ENCODE measurements at regions not wholly inside any gene's neighbourhood (a gene's known extent, or its start where the extent isn't known, plus 50 kb on each side); places are given as distances from the start of the nearest gene placed in this dataset.

DNA sequence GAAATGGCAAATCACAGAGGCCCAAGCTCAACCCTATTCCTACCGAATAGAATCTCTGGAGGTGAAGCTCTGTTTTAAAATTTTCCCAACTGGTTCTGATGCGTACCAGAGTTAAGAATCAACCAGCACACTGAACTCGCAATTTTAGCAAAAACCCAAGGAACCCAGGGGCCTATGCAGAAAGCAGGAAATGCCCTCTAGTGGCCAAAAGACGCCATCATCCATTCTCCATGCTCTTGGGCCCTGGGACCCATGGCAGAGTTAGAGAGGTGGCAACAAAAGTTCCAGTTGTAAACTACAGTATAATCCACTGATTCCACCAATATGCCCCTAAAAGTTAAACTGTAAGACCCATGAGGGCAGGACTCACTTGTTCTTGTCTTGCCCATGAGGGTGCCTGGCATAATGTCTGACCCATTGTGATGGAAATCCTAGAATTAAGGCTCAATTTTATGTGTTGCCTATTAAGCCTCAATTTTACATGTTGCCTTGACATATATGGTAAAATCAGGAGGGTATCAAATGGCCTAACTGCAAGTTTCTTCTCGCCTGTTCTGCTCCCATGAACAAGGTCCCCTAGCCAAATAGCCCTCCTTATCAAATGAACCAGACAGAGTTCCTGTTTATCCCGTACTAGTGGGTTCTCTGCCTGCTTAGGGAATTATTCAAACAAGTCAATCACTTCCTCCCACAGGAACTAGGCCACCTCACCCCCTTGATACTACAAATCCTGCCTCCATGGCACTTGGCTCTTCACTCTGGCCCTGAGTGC, 137.5 kb upstream of the CPM start (continued):
- no peak for TF ChIP-seq POLR2AphosphoS5 (IDR thresholded peaks at IDR 0.05; ENCODE audit: low read depth, low read length)
